C4-2B (cell line): ENCODE measurements at regions not wholly inside any gene's neighbourhood (a gene's known extent, or its start where the extent isn't known, plus 50 kb on each side); places are given as distances from the start of the nearest gene placed in this dataset.
"Not testable (repeated sequence)": the region's sequence is repeated elsewhere in the genome, so short reads cannot be mapped to it uniquely, and the experiment has no call there.

Source experiments
- CTCF ChIP-seq: fragments of 450-650 bp; conservative IDR thresholded peaks from 2 replicates; pipeline ENCODE4 v1.5.1; 2017; ENCODE audit warnings: mild to moderate bottlenecking
- ZFX ChIP-seq: fragments of 450-650 bp; IDR thresholded peaks from 2 replicates; pipeline ENCODE4 v1.6.1; 2017

- TF ChIP-seq CTCF, ZFX: not testable (repeated sequence)
These were observed 103.5 kb downstream of the POTEG start for GRCh38 chr14:19330678-19331077.
